Stomach (tissue), 8 donors: ENCODE measurements at regions not wholly inside any gene's neighbourhood (a gene's known extent, or its start where the extent isn't known, plus 50 kb on each side); places are given as distances from the start of the nearest gene placed in this dataset.

Experiments used
- DNase-seq, 2 donors: peaks; one replicate each; pipeline versions ENCODE4 v3.0.0 to v3.0.0-alpha.2; 2013 to 2019
- H3K27ac ChIP-seq, 5 donors: fragments of 200-600 bp in 4 of 5; sonication (generic) in 4 of 5; one replicate each; pipeline ENCODE4 v1.5.1; 2013 to 2019; ENCODE audit warnings: mild to moderate bottlenecking in 1 of 5, moderate library complexity in 1 of 5
- H3K27me3 ChIP-seq, 3 donors: fragments of 200-600 bp; sonication (generic); one replicate each; pipeline ENCODE4 v1.5.1; 2017 to 2019; ENCODE audit warnings: mixed run types in 1 of 3
- H3K36me3 ChIP-seq, 4 donors: fragments of 200-600 bp; sonication (generic); 1 replicate in 3 of 4; 2 replicates in 1 of 4; pipeline ENCODE4 v1.5.1; 2016 to 2019
- H3K4me1 ChIP-seq, 4 donors: fragments of 200-600 bp; sonication (generic); one replicate each; pipeline ENCODE4 v1.5.1; 2016 to 2019
- H3K4me3 ChIP-seq, 4 donors: fragments of 200-600 bp; sonication (generic) in 3 of 4; one replicate each; pipeline ENCODE4 v1.5.1; 2016 to 2019; ENCODE audit warnings: mild to moderate bottlenecking in 1 of 4
- H3K9me3 ChIP-seq, 4 donors: fragments of 200-600 bp; sonication (generic); one replicate each; pipeline ENCODE4 v1.5.1; 2016 to 2019
- CTCF ChIP-seq, 7 experiments: fragments of 450-650 bp in 4 of 7; fragments of 200-600 bp in 3 of 7; sonication (generic) in 3 of 7; IDR thresholded peaks; one replicate each; pipeline ENCODE4 v1.5.1; 2016 to 2019; ENCODE audit warnings: antibody characterized with exemption in 7 of 7, control low read depth in 2 of 7, mild to moderate bottlenecking in 1 of 7
- EP300 ChIP-seq: sonication (generic); formaldehyde crosslinking; IDR thresholded peaks from one replicate; pipeline ENCODE4 v1.6.1; 2017; ENCODE audit warnings: antibody characterized with exemption
- POLR2A ChIP-seq, 4 donors: fragments of 450-650 bp; IDR thresholded peaks; one replicate each; pipeline ENCODE4 v1.6.1; 2016; ENCODE audit warnings: antibody characterized with exemption in 4 of 4, control low read depth in 2 of 4, mild to moderate bottlenecking in 1 of 4, moderate library complexity in 1 of 4
- POLR2AphosphoS5 ChIP-seq, 3 donors: sonication (generic); formaldehyde crosslinking; IDR thresholded peaks; one replicate each; pipeline ENCODE4 v1.6.1; 2016; ENCODE audit warnings: antibody characterized with exemption in 3 of 3
- WGBS, 5 donors: extraction: QIAGEN DNeasy Blood & Tissue Kit in 3 of 5; methylation state at CpG; one replicate each; pipeline versions ENCODE4 v1.1.5 to v1.1.7; 2013 to 2018; 5-methylcytosine and 5-hydroxymethylcytosine counted together
- intact Hi-C: fragments of 100-400 bp; cut with DNase I; formaldehyde crosslinking; loops from one replicate; pipeline ENCODE4 v1.15.1; 2023; ENCODE audit warnings: low total_unique reads
- donor health status: healthy with polysubstance abuse.
- donor health status: Bipolar disorder and iron deficiency.
- donor health status: healthy.

GRCh38 chr5:167555565-167556166, 735.8 kb upstream of the WWC1 start:
- 48 to 62% (median 59%) methylated on average over 10 of the region's 10 CpGs for WGBS, 5 donors

GRCh38 chr5:167557359-167557758, 734.1 kb upstream of the WWC1 start:
- no peak for DNase-seq

More at GRCh38 chr5:167555565-167556166, 735.8 kb upstream of the WWC1 start:
- TF ChIP-seq POLR2AphosphoS5 (IDR thresholded peaks at IDR 0.05) (no peak), CTCF (IDR thresholded peaks at IDR 0.05) (no peak), POLR2A (IDR thresholded peaks at IDR 0.05) (no peak), EP300 (no peak)
- Histone ChIP-seq H3K4me3 (no peak overlapping the region), H3K36me3 (no peaks in the 10 kb centered on the region), H3K27me3 (no peaks in the 10 kb centered on the region), H3K4me1 (no peaks in the 10 kb centered on the region), H3K9me3 (no peaks in the 10 kb centered on the region), H3K27ac (no peak overlapping the region)
- intact Hi-C loops = no loop called here
- no peak for DNase-seq

GRCh38 chr5:167561796-167562195, 729.6 kb upstream of the WWC1 start:
- no peaks in the 10 kb centered on the region for H3K36me3 ChIP-seq
- no peaks in the 10 kb centered on the region for H3K4me1 ChIP-seq
- 72 to 80% (median 77%) methylated on average over 9 of the region's 9 CpGs for WGBS, 5 donors
- no peak for DNase-seq
- no peak overlapping the region for H3K4me3 ChIP-seq
- H3K9me3 ChIP-seq = no peaks in the 10 kb centered on the region
- H3K27me3 ChIP-seq = no peaks in the 10 kb centered on the region
- intact Hi-C loops = no loop called here
- no peak for TF ChIP-seq POLR2A (IDR thresholded peaks at IDR 0.05)
- no peak for TF ChIP-seq CTCF (IDR thresholded peaks at IDR 0.05)
- no peak for TF ChIP-seq EP300
- no peak for TF ChIP-seq POLR2AphosphoS5 (IDR thresholded peaks at IDR 0.05)
- H3K27ac ChIP-seq = no peak overlapping the region

More at GRCh38 chr5:167557359-167557758, 734.1 kb upstream of the WWC1 start:
- Histone ChIP-seq H3K4me1 (no peaks in the 10 kb centered on the region), H3K36me3 (no peaks in the 10 kb centered on the region), H3K4me3 (no peak overlapping the region), H3K9me3 (no peaks in the 10 kb centered on the region), H3K27me3 (no peaks in the 10 kb centered on the region), H3K27ac (no peak overlapping the region)
- intact Hi-C loops = no loop called here
- whole genome bisulfite sequencing, 5 donors = 29 to 59% (median 35%) methylated on average over 2 of the region's 2 CpGs
- no peak for TF ChIP-seq EP300
- no peak for TF ChIP-seq POLR2A (IDR thresholded peaks at IDR 0.05)
- TF ChIP-seq POLR2AphosphoS5 (IDR thresholded peaks at IDR 0.05) = no peak
- TF ChIP-seq CTCF (IDR thresholded peaks at IDR 0.05) = no peak

- Histone ChIP-seq H3K9me3 (no peaks in the 10 kb centered on the region), H3K4me1 (no peaks in the 10 kb centered on the region), H3K27ac (no peak overlapping the region), H3K4me3 (no peak overlapping the region), H3K36me3 (no peaks in the 10 kb centered on the region), H3K27me3 (no peaks in the 10 kb centered on the region)
- no peak for DNase-seq
- WGBS, 5 donors = 65 to 84% (median 76%) methylated on average over 1 of the region's 1 CpG
- intact Hi-C loops = no loop called here
- TF ChIP-seq POLR2AphosphoS5 (IDR thresholded peaks at IDR 0.05) (no peak), EP300 (no peak), POLR2A (IDR thresholded peaks at IDR 0.05) (no peak), CTCF (IDR thresholded peaks at IDR 0.05) (no peak)
Observed at GRCh38 chr5:167564275-167564674, 727.2 kb upstream of the WWC1 start.
